HepG2 (cell line): ENCODE measurements at regions not wholly inside any gene's neighbourhood (a gene's known extent, or its start where the extent isn't known, plus 50 kb on each side); places are given as distances from the start of the nearest gene placed in this dataset.
A peak's percentile ranks its signal among the peaks of the same experiment; 100 is the strongest.

Source experiments
- ASH2L ChIP-seq: fragments of 300-600, 200-600 bp; sonication (generic); IDR thresholded peaks from 2 replicates; pipeline ENCODE4 v1.7.0; 2017; ENCODE audit warnings: low read depth, mild to moderate bottlenecking, moderate library complexity, mixed read lengths, low read length; ENCODE audit not compliant: insufficient read length
- HDAC1 ChIP-seq: sonication (generic); formaldehyde crosslinking; IDR thresholded peaks from 2 replicates; pipeline ENCODE4 v1.5.1; 2020; ENCODE audit warnings: mild to moderate bottlenecking, missing genetic modification reagents
- KAT7 ChIP-seq: IDR thresholded peaks from 2 replicates; pipeline ENCODE4 v1.6.1; 2018; ENCODE audit warnings: borderline replicate concordance, missing compliant biosample characterization
- KDM4B ChIP-seq: sonication (generic); formaldehyde crosslinking; IDR thresholded peaks from 2 replicates; pipeline ENCODE4 v1.4.0; 2020; ENCODE audit warnings: missing genetic modification reagents
- PBX2 ChIP-seq: IDR thresholded peaks from 2 replicates; pipeline ENCODE4 v1.6.1; 2016; ENCODE audit warnings: control low read depth
- PRDM10 ChIP-seq: sonication (generic); formaldehyde crosslinking; IDR thresholded peaks from 2 replicates; pipeline ENCODE4 v1.4.0; 2020; ENCODE audit warnings: low read depth, missing genetic modification reagents
- REST ChIP-seq, 2 experiments: IDR thresholded peaks; 2 replicates each; pipeline ENCODE4 v1.6.1; 2011 to 2012; ENCODE audit warnings: low read length in 2 of 2, borderline replicate concordance in 1 of 2, low read depth in 1 of 2, mild to moderate bottlenecking in 1 of 2, moderate library complexity in 1 of 2
- REXO4 ChIP-seq: sonication (generic); formaldehyde crosslinking; IDR thresholded peaks from 2 replicates; pipeline ENCODE4 v1.8.0; 2022; ENCODE audit warnings: missing genetic modification reagents, mild to moderate bottlenecking, borderline replicate concordance
- ZNF136 ChIP-seq: sonication (generic); formaldehyde crosslinking; IDR thresholded peaks from 2 replicates; pipeline ENCODE4 v1.8.1; 2022; ENCODE audit warnings: low read depth, mild to moderate bottlenecking, moderate library complexity, missing genetic modification reagents
- ZNF280B ChIP-seq: sonication (generic); formaldehyde crosslinking; IDR thresholded peaks from 2 replicates; pipeline ENCODE4 v1.5.0; 2020; ENCODE audit warnings: missing genetic modification reagents, mild to moderate bottlenecking, borderline replicate concordance
- ZNF503 ChIP-seq: sonication (generic); formaldehyde crosslinking; IDR thresholded peaks from 2 replicates; pipeline ENCODE4 v1.4.0; 2020; ENCODE audit warnings: missing genetic modification reagents
- ZNF577 ChIP-seq: sonication (generic); formaldehyde crosslinking; IDR thresholded peaks from 2 replicates; pipeline ENCODE4 v1.4.0; 2020; ENCODE audit warnings: mild to moderate bottlenecking, low read depth, missing genetic modification reagents, borderline replicate concordance
- ZNF775 ChIP-seq: sonication (generic); formaldehyde crosslinking; IDR thresholded peaks from 2 replicates; pipeline ENCODE4 v1.4.0; 2020; ENCODE audit warnings: missing genetic modification reagents, mild to moderate bottlenecking, moderate library complexity, borderline replicate concordance

- TF ChIP-seq PRDM10 (0 out of 2 replicates have a peak, but pooled peaks have one; percentile 12), ZNF503 (CRISPR knock-in tag) (no peak), REXO4 (CRISPR knock-in tag) (no peak), ZNF775 (CRISPR knock-in tag) (no peak), ZNF136 (0 out of 2 replicates have a peak, but pooled peaks have one; percentile 46), ZNF280B (CRISPR knock-in tag) (peak; percentile 29; the same call in 1 of the 2 replicates), HDAC1 (CRISPR knock-in tag) (0 out of 2 replicates have a peak, but pooled peaks have one; percentile 25), KAT7 (CRISPR knock-in tag) (no peak; the same call in 1 of the 2 replicates), REST (IDR thresholded peaks at IDR 0.05; ENCODE audit: borderline replicate concordance in 1 of 2, low read depth in 1 of 2, low read length in 2 of 2) (no peak), PBX2 (CRISPR knock-in tag) (no peak), ZNF577 (CRISPR knock-in tag) (no peak), ASH2L (no peak), KDM4B (CRISPR knock-in tag) (no peak)
These were observed 60.1 kb upstream of the LAPTM4A start (continued) for GRCh38 chr2:20111311-20112131.
